ENCODE measurements at regions not wholly inside any gene's neighbourhood (a gene's known extent, or its start where the extent isn't known, plus 50 kb on each side); places are given as distances from the start of the nearest gene placed in this dataset.
"Not testable (repeated sequence)": the region's sequence is repeated elsewhere in the genome, so short reads cannot be mapped to it uniquely, and the experiment has no call there.

GRCh38 chrX:34493086-34493485 lies 164.0 kb downstream of the TMEM47 start:
- no peaks in the 10 kb centered on the region for H3K27me3 Mint-ChIP-seq (ENCODE audit: low read depth)
- intact Hi-C loops (cut with micrococcal nuclease), result no loop called here
- H3K36me3 Mint-ChIP-seq (ENCODE audit: low read depth), result no peaks in the 10 kb centered on the region
- no peak for DNase-seq (ENCODE audit: low spot score)
- no peak overlapping the region for H3K27ac Mint-ChIP-seq
- no peak overlapping the region for H3K4me3 Mint-ChIP-seq (ENCODE audit: low read depth)
- H3K9me3 Mint-ChIP-seq, result peaks cover 6% of the 10 kb centered on the region
- H3K4me1 Mint-ChIP-seq (ENCODE audit: low read depth), result no peaks in the 10 kb centered on the region

DNA sequence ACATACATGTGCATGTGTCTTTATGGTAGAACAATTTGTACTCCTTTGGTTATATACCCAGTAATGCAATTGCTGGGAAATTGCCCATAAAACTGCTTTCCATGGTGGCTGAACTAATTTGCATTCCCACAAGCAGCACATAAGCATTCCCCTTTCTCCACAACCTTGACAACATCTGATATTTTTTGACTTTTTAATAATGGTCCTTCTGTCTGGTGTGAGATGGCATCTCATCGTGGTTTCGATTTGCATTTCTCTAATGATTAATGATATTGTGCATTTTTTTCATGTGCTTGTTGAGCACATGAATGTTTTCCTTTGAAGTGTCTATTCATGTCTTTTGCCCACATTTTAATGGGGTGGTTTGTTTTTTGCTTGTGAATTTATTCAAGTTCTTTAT lies 166.0 kb downstream of the TMEM47 start:
- Mint-ChIP-seq H3K9me3 (peaks cover 6% of the 10 kb centered on the region), H3K4me3 (ENCODE audit: low read depth) (no peak overlapping the region), H3K36me3 (ENCODE audit: low read depth) (no peaks in the 10 kb centered on the region), H3K27me3 (ENCODE audit: low read depth) (no peaks in the 10 kb centered on the region), H3K27ac (no peak overlapping the region), H3K4me1 (ENCODE audit: low read depth) (no peaks in the 10 kb centered on the region)
- intact Hi-C loops (cut with micrococcal nuclease), result no loop called here
- no peak for DNase-seq (ENCODE audit: low spot score)

DNA sequence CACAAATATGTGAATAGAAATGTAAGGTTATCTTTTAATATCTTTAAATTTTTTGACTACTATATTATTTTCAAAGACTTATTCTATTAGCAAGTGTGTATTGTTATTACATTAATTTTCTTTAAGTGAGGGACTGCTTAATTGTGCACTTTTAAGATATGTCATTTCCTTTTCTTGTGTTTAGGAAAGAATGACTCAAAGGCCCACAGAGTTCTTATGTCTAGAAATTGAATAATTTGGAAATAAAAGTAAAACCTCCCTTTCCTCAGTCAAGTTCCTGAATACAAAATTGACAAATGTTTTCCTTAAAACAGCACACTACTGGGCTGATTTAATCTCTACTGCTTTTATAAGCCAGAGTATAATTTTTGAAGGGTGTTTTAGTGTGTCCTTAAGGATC lies 169.7 kb downstream of the TMEM47 start:
- intact Hi-C loops (cut with micrococcal nuclease), result no loop called here
- no peak overlapping the region for H3K4me3 Mint-ChIP-seq (ENCODE audit: low read depth)
- H3K4me1 Mint-ChIP-seq (ENCODE audit: low read depth), result no peaks in the 10 kb centered on the region
- DNase-seq (ENCODE audit: low spot score), result no peak
- H3K27ac Mint-ChIP-seq, result no peak overlapping the region
- no peaks in the 10 kb centered on the region for H3K36me3 Mint-ChIP-seq (ENCODE audit: low read depth)
- H3K9me3 Mint-ChIP-seq, result peaks cover 5% of the 10 kb centered on the region
- H3K27me3 Mint-ChIP-seq (ENCODE audit: low read depth), result no peaks in the 10 kb centered on the region

DNA sequence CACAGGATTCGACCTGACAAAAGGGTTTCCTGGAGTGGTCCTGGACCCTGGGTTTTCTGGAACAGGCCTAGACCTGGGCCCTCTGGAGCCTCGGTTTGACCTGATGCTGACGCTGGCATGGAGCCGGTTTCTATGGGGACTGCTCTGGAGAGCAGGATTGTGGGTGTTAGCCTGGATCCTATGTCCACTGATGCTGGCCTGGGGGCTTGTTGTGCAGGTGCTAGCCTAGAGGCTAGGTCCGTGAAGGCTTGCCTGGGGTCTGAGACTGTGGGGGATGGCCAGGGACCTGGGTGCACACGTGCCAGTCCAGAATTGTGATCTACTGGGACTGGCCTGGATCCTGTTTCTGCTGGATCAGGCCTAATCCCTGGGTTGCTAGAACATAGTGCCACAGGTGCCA lies 173.1 kb downstream of the TMEM47 start:
- no peak for DNase-seq (ENCODE audit: low spot score)
- H3K36me3 Mint-ChIP-seq (ENCODE audit: low read depth), result no peaks in the 10 kb centered on the region
- no peaks in the 10 kb centered on the region for H3K4me1 Mint-ChIP-seq (ENCODE audit: low read depth)
- no peak overlapping the region for H3K4me3 Mint-ChIP-seq (ENCODE audit: low read depth)
- H3K27ac Mint-ChIP-seq, result no peak overlapping the region
- peaks cover 13% of the 10 kb centered on the region for H3K9me3 Mint-ChIP-seq
- no peaks in the 10 kb centered on the region for H3K27me3 Mint-ChIP-seq (ENCODE audit: low read depth)
- intact Hi-C loops (cut with micrococcal nuclease), result no loop called here

GRCh38 chrX:34470507-34470906 lies 186.6 kb downstream of the TMEM47 start:
- DNase-seq (ENCODE audit: low spot score), result no peak
- H3K4me3 Mint-ChIP-seq (ENCODE audit: low read depth), result no peak overlapping the region
- no peaks in the 10 kb centered on the region for H3K4me1 Mint-ChIP-seq (ENCODE audit: low read depth)
- no peaks in the 10 kb centered on the region for H3K27me3 Mint-ChIP-seq (ENCODE audit: low read depth)
- H3K36me3 Mint-ChIP-seq (ENCODE audit: low read depth), result no peaks in the 10 kb centered on the region
- no peak overlapping the region for H3K27ac Mint-ChIP-seq
- peaks cover 4% of the 10 kb centered on the region for H3K9me3 Mint-ChIP-seq
- intact Hi-C loops (cut with micrococcal nuclease), result no loop called here

- H3K9me3 Mint-ChIP-seq, result peaks cover 4% of the 10 kb centered on the region
- no peak overlapping the region for H3K27ac Mint-ChIP-seq
- no peaks in the 10 kb centered on the region for H3K36me3 Mint-ChIP-seq (ENCODE audit: low read depth)
- H3K27me3 Mint-ChIP-seq (ENCODE audit: low read depth), result no peaks in the 10 kb centered on the region
- intact Hi-C loops (cut with micrococcal nuclease), result no loop called here
- DNase-seq (ENCODE audit: low spot score), result no peak
- no peak overlapping the region for H3K4me3 Mint-ChIP-seq (ENCODE audit: low read depth)
- no peaks in the 10 kb centered on the region for H3K4me1 Mint-ChIP-seq (ENCODE audit: low read depth)
These were observed 189.6 kb downstream of the TMEM47 start for GRCh38 chrX:34467437-34467836.

DNA sequence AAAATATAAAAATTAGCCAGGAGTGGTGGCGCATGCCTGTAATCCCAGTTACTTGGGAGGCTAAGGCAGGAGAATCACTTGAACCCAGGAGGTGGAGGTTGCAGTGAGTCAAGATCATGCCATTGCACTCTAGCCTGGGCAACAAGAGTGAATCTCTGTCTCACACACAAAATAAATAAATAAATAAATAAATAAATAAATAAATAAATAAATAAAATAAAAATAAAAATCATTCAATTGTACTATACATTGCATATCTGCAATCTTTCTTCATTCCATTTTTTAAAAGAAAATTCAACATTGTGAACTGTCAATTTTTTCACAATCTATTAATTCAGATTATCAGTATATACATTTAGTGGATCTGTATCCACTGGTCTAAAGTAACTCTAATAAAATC lies 193.9 kb downstream of the TMEM47 start:
- DNase-seq (ENCODE audit: low spot score); intact Hi-C loops (cut with micrococcal nuclease); H3K9me3 Mint-ChIP-seq; H3K36me3 Mint-ChIP-seq (ENCODE audit: low read depth); H3K4me3 Mint-ChIP-seq (ENCODE audit: low read depth); H3K27me3 Mint-ChIP-seq (ENCODE audit: low read depth); H3K4me1 Mint-ChIP-seq (ENCODE audit: low read depth); H3K27ac Mint-ChIP-seq: not testable (repeated sequence)

DNA sequence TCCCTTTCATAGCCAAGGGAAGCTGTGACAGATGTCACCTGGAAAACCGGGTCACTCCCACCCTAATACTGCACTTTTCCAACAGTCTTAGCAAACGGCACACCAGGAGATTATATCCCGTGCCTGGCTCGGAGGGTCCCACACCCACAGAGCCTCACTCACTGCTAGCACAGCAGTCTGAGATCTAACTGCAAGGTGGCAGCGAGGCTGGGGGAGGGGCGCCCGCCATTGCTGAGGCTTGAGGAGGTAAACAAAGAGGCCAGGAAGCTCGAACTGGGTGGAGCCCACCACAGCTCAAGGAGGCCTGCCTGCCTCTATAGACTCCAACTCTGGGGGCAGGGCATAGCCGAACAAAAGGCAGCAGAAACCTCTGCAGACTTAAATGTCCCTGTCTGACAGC lies 199.2 kb downstream of the TMEM47 start:
- intact Hi-C loops (cut with micrococcal nuclease); H3K4me3 Mint-ChIP-seq (ENCODE audit: low read depth); H3K36me3 Mint-ChIP-seq (ENCODE audit: low read depth); H3K4me1 Mint-ChIP-seq (ENCODE audit: low read depth); DNase-seq (ENCODE audit: low spot score); H3K27me3 Mint-ChIP-seq (ENCODE audit: low read depth); H3K27ac Mint-ChIP-seq: not testable (repeated sequence)
- H3K9me3 Mint-ChIP-seq, result peaks cover 12% of the 10 kb centered on the region

DNA sequence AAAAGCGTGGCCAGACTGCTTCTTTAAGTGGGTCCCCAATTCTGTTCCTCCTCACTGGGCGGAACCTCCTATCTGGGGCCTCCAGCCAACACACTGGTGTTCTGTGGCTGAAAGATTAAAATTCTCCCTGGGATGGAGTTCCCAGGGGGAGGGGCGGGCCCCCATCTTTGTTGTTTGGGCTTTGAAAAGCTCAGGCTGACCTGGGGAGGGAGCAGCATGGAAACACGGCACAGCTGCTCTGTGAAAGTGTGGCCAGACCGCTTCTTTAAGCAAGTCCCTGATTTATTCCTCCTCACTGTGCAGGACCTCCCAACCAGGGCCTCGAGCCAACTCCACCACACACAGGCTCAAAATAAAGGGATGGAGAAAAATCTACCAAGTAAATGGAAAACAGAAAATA lies 219.5 kb downstream of the TMEM47 start:
- no peak overlapping the region for H3K4me3 Mint-ChIP-seq (ENCODE audit: low read depth)
- no peak overlapping the region for H3K27ac Mint-ChIP-seq
- no peak for DNase-seq (ENCODE audit: low spot score)
- H3K4me1 Mint-ChIP-seq (ENCODE audit: low read depth), result no peaks in the 10 kb centered on the region
- H3K27me3 Mint-ChIP-seq (ENCODE audit: low read depth), result no peaks in the 10 kb centered on the region
- intact Hi-C loops (cut with micrococcal nuclease), result no loop called here
- no peaks in the 10 kb centered on the region for H3K36me3 Mint-ChIP-seq (ENCODE audit: low read depth)
- H3K9me3 Mint-ChIP-seq, result peaks cover 15% of the 10 kb centered on the region

DNA sequence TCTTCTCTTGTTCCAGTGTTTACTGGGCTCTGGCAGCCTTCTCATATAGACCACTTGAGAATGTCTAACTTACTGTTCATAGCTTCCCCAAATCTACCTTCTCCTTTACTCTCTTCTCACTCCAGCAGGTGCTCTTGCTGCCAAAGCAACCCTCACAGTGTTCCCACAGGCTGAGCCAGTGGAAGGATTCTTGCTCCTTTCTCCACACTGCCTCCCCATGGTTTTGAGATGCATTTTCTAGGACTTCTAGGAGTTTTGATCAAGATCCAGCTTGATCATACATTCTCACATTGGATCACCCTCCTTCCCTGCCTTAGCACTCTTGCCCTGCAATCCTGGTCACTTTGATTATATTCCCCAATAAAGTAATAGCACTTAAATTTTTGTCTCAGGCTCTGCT lies 230.8 kb downstream of the TMEM47 start:
- no peaks in the 10 kb centered on the region for H3K4me1 Mint-ChIP-seq (ENCODE audit: low read depth)

DNA sequence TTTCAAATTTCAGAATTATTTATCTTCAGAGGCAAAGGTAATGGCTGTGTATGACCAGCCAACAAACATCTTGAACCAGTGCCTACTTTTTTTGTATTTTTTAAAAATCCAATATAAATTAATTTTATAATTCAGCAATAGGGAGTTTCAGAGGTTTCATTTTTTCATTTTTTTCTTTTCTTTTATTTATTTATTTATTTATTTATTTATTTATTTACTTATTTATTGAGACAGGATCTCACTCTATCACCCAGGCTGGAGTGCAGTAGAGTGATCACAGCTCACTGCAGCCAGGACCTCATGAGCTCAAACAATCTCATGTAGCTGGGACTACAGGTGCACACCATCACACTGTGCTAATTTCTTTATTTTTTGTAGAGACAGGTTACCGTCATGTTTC lies 250.5 kb downstream of the TMEM47 start:
- Mint-ChIP-seq H3K4me3 (ENCODE audit: low read depth) (no peak overlapping the region), H3K4me1 (ENCODE audit: low read depth) (no peaks in the 10 kb centered on the region), H3K9me3 (peaks cover 3% of the 10 kb centered on the region), H3K27ac (no peak overlapping the region), H3K36me3 (ENCODE audit: low read depth) (no peaks in the 10 kb centered on the region), H3K27me3 (ENCODE audit: low read depth) (no peaks in the 10 kb centered on the region)
- DNase-seq (ENCODE audit: low spot score), result no peak
- intact Hi-C loops (cut with micrococcal nuclease), result no loop called here

More for the DNA sequence above, 230.8 kb downstream of the TMEM47 start:
- intact Hi-C loops (cut with micrococcal nuclease), result no loop called here
- no peak for DNase-seq (ENCODE audit: low spot score)
- peaks cover 22% of the 10 kb centered on the region for H3K9me3 Mint-ChIP-seq
- no peaks in the 10 kb centered on the region for H3K27me3 Mint-ChIP-seq (ENCODE audit: low read depth)
- H3K4me3 Mint-ChIP-seq (ENCODE audit: low read depth), result no peak overlapping the region
- H3K27ac Mint-ChIP-seq, result no peak overlapping the region
- H3K36me3 Mint-ChIP-seq (ENCODE audit: low read depth), result no peaks in the 10 kb centered on the region

GRCh38 chrX:34404386-34405070 lies 252.6 kb downstream of the TMEM47 start:
- no peaks in the 10 kb centered on the region for H3K27me3 Mint-ChIP-seq (ENCODE audit: low read depth)
- no peaks in the 10 kb centered on the region for H3K36me3 Mint-ChIP-seq (ENCODE audit: low read depth)
- DNase-seq (ENCODE audit: low spot score), result no peak
- H3K27ac Mint-ChIP-seq, result no peak overlapping the region
- intact Hi-C loops (cut with micrococcal nuclease), result no loop called here
- peaks cover 3% of the 10 kb centered on the region for H3K9me3 Mint-ChIP-seq
- no peaks in the 10 kb centered on the region for H3K4me1 Mint-ChIP-seq (ENCODE audit: low read depth)
- no peak overlapping the region for H3K4me3 Mint-ChIP-seq (ENCODE audit: low read depth)

- no peak overlapping the region for H3K27ac Mint-ChIP-seq
- peaks cover 7% of the 10 kb centered on the region for H3K9me3 Mint-ChIP-seq
- H3K4me1 Mint-ChIP-seq (ENCODE audit: low read depth), result no peaks in the 10 kb centered on the region
- H3K36me3 Mint-ChIP-seq (ENCODE audit: low read depth), result no peaks in the 10 kb centered on the region
- no peaks in the 10 kb centered on the region for H3K27me3 Mint-ChIP-seq (ENCODE audit: low read depth)
- no peak for DNase-seq (ENCODE audit: low spot score)
- H3K4me3 Mint-ChIP-seq (ENCODE audit: low read depth), result no peak overlapping the region
- intact Hi-C loops (cut with micrococcal nuclease), result no loop called here
These were observed 255.7 kb downstream of the TMEM47 start for GRCh38 chrX:34401411-34401810.

- Mint-ChIP-seq H3K36me3 (ENCODE audit: low read depth) (no peaks in the 10 kb centered on the region), H3K9me3 (no peaks in the 10 kb centered on the region), H3K27me3 (ENCODE audit: low read depth) (no peaks in the 10 kb centered on the region), H3K4me3 (ENCODE audit: low read depth) (no peak overlapping the region), H3K4me1 (ENCODE audit: low read depth) (no peaks in the 10 kb centered on the region), H3K27ac (no peak overlapping the region)
- no peak for DNase-seq (ENCODE audit: low spot score)
- intact Hi-C loops (cut with micrococcal nuclease), result no loop called here
These were observed 250.3 kb upstream of the FAM47A start for GRCh38 chrX:34382416-34382815.
